ENCODE measurements at regions not wholly inside any gene's neighbourhood (a gene's known extent, or its start where the extent isn't known, plus 50 kb on each side); places are given as distances from the start of the nearest gene placed in this dataset.
A peak's percentile ranks its signal among the peaks of the same experiment; 100 is the strongest.

DNA sequence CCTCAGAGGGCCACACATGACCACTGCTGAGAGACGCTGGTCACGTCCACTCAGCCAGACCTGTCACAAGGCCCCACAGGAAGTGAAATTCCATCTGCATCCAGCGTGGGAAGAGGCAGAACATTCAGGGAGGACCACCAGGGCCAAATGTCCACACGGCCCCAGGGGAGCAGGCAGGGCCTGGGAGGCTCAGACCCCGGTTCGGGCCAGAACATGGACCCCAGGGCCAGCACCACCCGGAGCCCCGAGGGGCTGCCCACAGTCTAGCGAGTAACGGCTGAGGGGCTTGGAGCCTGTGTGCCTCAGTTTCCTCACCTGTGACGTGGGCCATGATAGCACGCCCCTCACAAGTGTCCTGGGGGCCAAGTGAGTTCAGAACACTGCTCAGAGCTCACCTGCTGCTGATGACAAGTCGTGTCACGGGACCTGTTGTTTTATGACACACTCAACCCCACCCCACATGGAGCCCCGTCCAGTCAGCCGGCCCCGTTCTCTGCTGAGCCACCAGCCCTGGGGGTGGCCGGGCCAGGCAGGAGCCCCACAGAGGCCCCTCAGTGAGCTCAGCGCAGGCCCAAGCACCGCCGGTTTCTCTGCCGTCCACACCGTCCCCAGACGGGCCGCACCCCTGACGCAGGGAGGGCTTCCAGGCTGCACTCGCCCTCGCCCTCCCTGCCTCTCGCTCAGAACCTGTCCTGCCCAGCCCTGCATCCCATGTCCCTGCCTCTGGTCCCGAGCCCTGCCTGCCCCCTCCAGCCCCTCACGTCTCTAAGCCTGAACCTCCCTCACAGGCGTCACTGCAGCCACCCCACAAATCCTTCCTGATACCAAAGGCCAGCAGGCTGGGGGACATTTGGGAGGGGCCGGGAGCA lies 79.5 kb upstream of the GALNT9 start:
- Histone ChIP-seq H3K36me3 (ENCODE audit: low read depth, missing control alignments) (no peaks in the 10 kb centered on the region), H3K4me3 (no peak overlapping the region), H3K4me1 (no peaks in the 10 kb centered on the region), H3K27me3 (no peaks in the 10 kb centered on the region), H3K27ac (no peak overlapping the region), H3K9me3 (no peaks in the 10 kb centered on the region)
- TF ChIP-seq POLR2A (IDR thresholded peaks at IDR 0.05): no peak
- TF ChIP-seq, protein P1, sequence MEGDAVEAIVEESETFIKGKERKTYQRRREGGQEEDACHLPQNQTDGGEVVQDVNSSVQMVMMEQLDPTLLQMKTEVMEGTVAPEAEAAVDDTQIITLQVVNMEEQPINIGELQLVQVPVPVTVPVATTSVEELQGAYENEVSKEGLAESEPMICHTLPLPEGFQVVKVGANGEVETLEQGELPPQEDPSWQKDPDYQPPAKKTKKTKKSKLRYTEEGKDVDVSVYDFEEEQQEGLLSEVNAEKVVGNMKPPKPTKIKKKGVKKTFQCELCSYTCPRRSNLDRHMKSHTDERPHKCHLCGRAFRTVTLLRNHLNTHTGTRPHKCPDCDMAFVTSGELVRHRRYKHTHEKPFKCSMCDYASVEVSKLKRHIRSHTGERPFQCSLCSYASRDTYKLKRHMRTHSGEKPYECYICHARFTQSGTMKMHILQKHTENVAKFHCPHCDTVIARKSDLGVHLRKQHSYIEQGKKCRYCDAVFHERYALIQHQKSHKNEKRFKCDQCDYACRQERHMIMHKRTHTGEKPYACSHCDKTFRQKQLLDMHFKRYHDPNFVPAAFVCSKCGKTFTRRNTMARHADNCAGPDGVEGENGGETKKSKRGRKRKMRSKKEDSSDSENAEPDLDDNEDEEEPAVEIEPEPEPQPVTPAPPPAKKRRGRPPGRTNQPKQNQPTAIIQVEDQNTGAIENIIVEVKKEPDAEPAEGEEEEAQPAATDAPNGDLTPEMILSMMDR (IDR thresholded peaks at IDR 0.05): no peak
- 82 to 83% methylated on average over 13 to 33 of the region's 33 CpGs for WGBS, 2 donors
- intact Hi-C loops (cut with DNase I; ENCODE audit: low total_unique reads): no loop called here
- DNase-seq: no peak

DNA sequence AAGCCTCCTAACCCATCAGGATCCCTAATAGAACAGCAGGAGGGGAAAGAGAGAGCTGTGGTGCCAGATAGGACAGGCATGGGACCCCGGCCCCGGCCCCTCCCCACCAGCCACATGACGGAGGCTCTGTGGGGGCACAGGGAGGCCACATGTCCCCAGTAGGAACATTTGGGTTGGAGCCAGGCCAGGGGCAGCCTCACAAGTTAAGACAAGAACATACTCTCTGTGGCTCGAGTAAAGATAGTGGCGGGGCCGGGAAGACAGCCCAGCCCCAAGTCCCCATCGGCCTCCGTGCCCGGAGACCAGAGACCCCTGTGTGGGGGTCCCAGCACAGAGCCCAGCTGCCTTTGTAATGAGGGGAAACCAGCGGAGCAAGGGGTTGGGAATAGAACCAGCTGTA lies 78.6 kb upstream of the GALNT9 start:
- Histone ChIP-seq H3K36me3 (ENCODE audit: low read depth, missing control alignments) (no peaks in the 10 kb centered on the region), H3K4me3 (no peak overlapping the region), H3K4me1 (no peaks in the 10 kb centered on the region), H3K9me3 (no peaks in the 10 kb centered on the region), H3K27me3 (no peaks in the 10 kb centered on the region), H3K27ac (no peak overlapping the region)
- WGBS, 2 donors: 50 to 82% methylated on average over 8 to 10 of the region's 10 CpGs
- no peak for TF ChIP-seq POLR2A (IDR thresholded peaks at IDR 0.05)
- TF ChIP-seq, protein P1 (IDR thresholded peaks at IDR 0.05): no peak
- no peak for DNase-seq
- intact Hi-C loops (cut with DNase I; ENCODE audit: low total_unique reads): no loop called here

- peak; percentile 34 for DNase-seq
- intact Hi-C loops (cut with DNase I; ENCODE audit: low total_unique reads): no loop called here
- H3K27me3 ChIP-seq: no peaks in the 10 kb centered on the region
- no peak overlapping the region for H3K4me3 ChIP-seq
- no peaks in the 10 kb centered on the region for H3K9me3 ChIP-seq
- H3K27ac ChIP-seq: no peak overlapping the region
- H3K4me1 ChIP-seq: no peaks in the 10 kb centered on the region
- H3K36me3 ChIP-seq (ENCODE audit: low read depth, missing control alignments): no peaks in the 10 kb centered on the region
- WGBS, 2 donors: 48 to 72% methylated on average over 15 to 26 of the region's 32 CpGs
- TF ChIP-seq, protein P1 (IDR thresholded peaks at IDR 0.05): no peak
- TF ChIP-seq POLR2A (IDR thresholded peaks at IDR 0.05): no peak
These were observed 78.1 kb upstream of the GALNT9 start for GRCh38 chr12:132407451-132407961.

GRCh38 chr12:132406493-132407450 lies 77.4 kb upstream of the GALNT9 start:
- WGBS, 2 donors: 88 to 91% methylated on average over 38 to 64 of the region's 67 CpGs
- no peaks in the 10 kb centered on the region for H3K36me3 ChIP-seq (ENCODE audit: low read depth, missing control alignments)
- H3K9me3 ChIP-seq: no peaks in the 10 kb centered on the region
- no peak overlapping the region for H3K4me3 ChIP-seq
- H3K4me1 ChIP-seq: no peaks in the 10 kb centered on the region
- TF ChIP-seq, protein P1 (IDR thresholded peaks at IDR 0.05): no peak
- no peak for TF ChIP-seq POLR2A (IDR thresholded peaks at IDR 0.05)
- no peak for DNase-seq
- H3K27me3 ChIP-seq: no peaks in the 10 kb centered on the region
- intact Hi-C loops (cut with DNase I; ENCODE audit: low total_unique reads): no loop called here
- H3K27ac ChIP-seq: no peak overlapping the region
